ENCODE measurements at regions not wholly inside any gene's neighbourhood (a gene's known extent, or its start where the extent isn't known, plus 50 kb on each side); places are given as distances from the start of the nearest gene placed in this dataset.
"Not testable (repeated sequence)": the region's sequence is repeated elsewhere in the genome, so short reads cannot be mapped to it uniquely, and the experiment has no call there.

DNA sequence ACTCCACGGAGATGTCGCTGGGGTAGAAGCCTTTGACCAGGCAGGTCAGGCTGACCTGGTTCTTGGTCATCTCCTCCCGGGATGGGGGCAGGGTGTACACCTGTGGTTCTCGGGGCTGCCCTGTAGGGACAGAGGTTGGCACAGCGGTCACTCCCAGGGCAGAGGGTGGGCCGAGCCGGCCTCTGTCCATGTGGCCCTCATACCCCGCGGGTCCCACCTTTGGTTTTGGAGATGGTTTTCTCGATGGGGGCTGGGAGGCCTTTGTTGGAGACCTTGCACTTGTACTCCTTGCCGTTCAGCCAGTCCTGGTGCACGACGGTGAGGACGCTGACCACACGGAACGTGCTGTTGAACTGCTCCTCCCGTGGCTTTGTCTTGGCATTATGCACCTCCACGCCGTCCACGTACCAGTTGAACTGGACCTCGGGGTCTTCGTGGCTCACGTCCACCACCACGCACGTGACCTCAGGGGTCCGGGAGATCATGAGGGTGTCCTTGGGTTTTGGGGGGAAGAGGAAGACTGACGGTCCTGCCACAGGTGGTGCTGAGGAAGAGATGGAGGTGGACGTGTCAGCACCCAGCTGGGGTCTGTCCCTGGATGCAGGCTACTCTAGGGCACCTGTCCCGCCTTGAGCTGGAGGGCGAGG lies 117.1 kb downstream of the TMEM121 start:
- not testable (repeated sequence) for TF ChIP-seq NR1H2 (CRISPR knock-in tag; IDR thresholded peaks at IDR 0.05; ENCODE audit: borderline replicate concordance, low read depth); ZNF121 (CRISPR knock-in tag; IDR thresholded peaks at IDR 0.05)
- TF ChIP-seq, protein P1, sequence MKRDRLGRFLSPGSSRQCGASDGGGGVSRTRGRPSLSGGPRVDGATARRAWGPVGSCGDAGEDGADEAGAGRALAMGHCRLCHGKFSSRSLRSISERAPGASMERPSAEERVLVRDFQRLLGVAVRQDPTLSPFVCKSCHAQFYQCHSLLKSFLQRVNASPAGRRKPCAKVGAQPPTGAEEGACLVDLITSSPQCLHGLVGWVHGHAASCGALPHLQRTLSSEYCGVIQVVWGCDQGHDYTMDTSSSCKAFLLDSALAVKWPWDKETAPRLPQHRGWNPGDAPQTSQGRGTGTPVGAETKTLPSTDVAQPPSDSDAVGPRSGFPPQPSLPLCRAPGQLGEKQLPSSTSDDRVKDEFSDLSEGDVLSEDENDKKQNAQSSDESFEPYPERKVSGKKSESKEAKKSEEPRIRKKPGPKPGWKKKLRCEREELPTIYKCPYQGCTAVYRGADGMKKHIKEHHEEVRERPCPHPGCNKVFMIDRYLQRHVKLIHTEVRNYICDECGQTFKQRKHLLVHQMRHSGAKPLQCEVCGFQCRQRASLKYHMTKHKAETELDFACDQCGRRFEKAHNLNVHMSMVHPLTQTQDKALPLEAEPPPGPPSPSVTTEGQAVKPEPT (CRISPR knock-in tag; IDR thresholded peaks at IDR 0.05; ENCODE audit: low read depth), result not testable (repeated sequence)
- TF ChIP-seq, protein P2, sequence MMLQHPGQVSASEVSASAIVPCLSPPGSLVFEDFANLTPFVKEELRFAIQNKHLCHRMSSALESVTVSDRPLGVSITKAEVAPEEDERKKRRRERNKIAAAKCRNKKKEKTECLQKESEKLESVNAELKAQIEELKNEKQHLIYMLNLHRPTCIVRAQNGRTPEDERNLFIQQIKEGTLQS (CRISPR knock-in tag; IDR thresholded peaks at IDR 0.05), result not testable (repeated sequence)
- TF ChIP-seq, protein P3, sequence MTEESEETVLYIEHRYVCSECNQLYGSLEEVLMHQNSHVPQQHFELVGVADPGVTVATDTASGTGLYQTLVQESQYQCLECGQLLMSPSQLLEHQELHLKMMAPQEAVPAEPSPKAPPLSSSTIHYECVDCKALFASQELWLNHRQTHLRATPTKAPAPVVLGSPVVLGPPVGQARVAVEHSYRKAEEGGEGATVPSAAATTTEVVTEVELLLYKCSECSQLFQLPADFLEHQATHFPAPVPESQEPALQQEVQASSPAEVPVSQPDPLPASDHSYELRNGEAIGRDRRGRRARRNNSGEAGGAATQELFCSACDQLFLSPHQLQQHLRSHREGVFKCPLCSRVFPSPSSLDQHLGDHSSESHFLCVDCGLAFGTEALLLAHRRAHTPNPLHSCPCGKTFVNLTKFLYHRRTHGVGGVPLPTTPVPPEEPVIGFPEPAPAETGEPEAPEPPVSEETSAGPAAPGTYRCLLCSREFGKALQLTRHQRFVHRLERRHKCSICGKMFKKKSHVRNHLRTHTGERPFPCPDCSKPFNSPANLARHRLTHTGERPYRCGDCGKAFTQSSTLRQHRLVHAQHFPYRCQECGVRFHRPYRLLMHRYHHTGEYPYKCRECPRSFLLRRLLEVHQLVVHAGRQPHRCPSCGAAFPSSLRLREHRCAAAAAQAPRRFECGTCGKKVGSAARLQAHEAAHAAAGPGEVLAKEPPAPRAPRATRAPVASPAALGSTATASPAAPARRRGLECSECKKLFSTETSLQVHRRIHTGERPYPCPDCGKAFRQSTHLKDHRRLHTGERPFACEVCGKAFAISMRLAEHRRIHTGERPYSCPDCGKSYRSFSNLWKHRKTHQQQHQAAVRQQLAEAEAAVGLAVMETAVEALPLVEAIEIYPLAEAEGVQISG (CRISPR knock-in tag; IDR thresholded peaks at IDR 0.05), result not testable (repeated sequence)

Data from HepG2 (cell line).